HG03520 (cell line): ENCODE measurements at regions not wholly inside any gene's neighbourhood (a gene's known extent, or its start where the extent isn't known, plus 50 kb on each side); places are given as distances from the start of the nearest gene placed in this dataset.
"Not testable (repeated sequence)": the region's sequence is repeated elsewhere in the genome, so short reads cannot be mapped to it uniquely, and the experiment has no call there.

Experiments
- ATAC-seq: cut with Tn5 transposase; IDR thresholded peaks from one replicate; pipeline ENCODE4 v1.9.1; 2021; ENCODE audit warnings: mild to moderate bottlenecking, moderate library complexity; ENCODE audit not compliant: unreplicated experiment

- ATAC-seq, result not testable (repeated sequence)
Observed at GRCh38 chr2:8510055-8510454, 171.8 kb upstream of the ID2 start.

DNA sequence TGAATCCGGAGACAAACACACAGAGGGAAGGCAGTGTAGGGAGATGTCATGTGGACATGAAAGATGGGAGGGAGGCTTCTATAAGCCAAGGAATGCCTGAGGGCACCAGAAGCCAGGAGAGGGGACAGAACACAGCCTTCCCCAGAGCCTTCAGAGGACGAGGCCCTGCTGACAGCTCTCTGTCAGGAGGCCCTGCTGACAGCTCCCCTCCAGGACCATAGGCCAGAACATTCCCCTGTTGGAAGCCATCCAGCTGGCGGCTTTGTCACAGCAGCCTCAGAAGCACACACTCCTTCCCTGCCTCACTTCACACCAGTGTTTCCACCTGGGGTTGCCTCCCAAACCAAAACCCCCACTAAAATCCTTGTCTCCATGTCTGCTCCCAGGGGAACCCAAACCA lies 171.3 kb upstream of the ID2 start:
- no peak for ATAC-seq

DNA sequence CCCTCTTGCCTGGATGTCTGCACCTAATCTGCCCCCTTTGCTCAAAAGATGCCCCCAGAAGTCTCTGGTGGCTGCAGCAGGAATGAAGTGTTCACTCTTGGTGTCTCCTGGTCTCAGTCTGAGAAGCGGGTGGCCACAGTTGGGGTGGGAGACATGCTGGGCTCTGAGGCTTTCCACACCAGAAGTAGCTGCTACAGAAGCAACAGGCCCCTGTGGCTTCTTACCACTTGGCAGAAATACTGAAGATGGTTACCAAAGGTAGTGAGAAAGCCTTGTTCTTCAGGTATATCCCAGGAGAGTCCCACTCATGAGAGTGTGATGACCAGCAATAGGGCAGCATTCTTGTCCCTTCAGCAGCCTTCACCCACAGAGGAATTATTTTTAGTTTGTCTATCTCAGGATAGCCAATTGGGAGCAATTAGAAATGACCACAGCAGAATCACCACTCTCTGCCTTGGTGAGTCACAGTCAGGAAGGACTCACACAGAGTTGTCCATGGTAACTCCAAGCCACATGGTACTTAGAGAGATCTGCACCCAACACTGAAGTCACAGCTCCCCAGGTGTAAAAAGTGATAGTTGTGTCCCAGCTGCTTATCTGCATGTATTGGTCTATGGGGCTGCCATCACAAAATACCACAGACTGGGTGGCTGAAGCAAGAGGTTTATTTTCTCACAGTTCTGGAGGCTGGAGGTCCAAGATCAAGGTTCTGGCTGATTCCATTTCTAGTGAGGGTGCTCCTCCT lies 169.8 kb upstream of the ID2 start:
- no peak for ATAC-seq

- no peak for ATAC-seq
Observed at GRCh38 chr2:8513601-8514273, 168.1 kb upstream of the ID2 start.

- ATAC-seq, result no peak
Observed at GRCh38 chr2:8514274-8514662, 167.6 kb upstream of the ID2 start.

- ATAC-seq, result peak; percentile 68
Observed at GRCh38 chr2:8514796-8515758, 166.8 kb upstream of the ID2 start.

DNA sequence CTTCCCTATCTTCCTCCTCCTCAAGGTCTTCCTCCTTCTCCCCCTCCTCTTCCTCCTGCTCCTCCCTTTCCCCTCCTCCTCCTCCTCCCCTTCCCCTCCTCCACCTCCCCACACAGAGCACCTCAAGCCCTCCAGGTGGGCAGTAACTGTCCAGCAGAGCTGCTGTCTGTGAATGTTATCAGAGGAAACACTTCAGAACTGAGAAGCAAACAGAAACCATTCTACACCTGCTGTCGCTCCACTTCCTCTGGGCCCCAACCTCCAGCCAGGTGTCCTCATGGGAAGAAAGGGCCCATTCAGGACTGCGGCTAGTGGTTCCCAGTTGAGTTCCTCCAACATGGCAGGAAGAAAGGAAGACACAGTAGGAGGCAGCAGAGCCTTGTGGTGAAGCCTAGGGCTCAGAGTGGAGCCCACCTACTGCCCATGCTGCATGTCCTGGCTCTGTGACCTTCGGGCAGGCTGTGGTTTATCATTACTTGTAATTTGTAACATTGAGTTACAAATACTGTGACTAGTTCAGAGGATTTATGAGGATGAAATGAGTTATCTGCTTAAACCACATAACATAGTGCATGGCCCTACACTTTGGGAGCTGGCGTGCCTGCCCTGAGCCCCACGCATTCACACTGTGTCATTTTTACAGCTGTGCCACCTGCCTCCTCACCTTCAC lies 165.9 kb upstream of the ID2 start:
- ATAC-seq, result no peak

DNA sequence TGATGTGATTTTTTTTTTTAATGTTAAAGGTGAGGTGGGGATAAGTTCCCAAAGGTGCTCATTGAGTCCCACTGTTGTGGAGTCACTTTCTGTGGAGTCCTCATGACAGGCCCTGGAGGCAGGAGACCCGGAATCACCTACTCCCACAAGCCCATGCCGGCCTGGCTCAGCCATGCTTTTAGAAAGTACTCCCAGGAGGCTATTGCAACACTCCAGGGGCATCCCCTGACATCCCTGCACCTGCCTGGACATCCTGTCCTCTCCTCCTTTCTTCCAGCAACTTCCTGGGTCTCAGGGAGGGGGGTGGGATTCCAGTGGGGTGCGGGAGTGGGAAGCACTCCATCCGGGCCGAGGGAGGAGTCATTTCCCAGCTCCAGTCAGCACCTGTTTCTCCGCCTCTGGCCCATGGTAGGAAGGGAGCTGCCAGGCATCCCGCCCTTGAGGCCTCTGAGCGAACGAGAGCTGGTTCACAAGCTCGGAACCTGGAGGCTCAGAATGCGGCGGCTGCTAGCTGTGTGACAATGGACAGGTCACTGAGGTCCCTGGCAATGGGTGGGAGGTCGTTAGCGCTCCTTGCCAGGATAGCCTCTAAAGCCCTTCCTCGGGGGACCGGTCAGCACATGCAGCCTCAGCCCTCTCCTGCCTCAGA lies 163.9 kb upstream of the ID2 start:
- ATAC-seq, result no peak

GRCh38 chr2:8518979-8519668 lies 162.7 kb upstream of the ID2 start:
- ATAC-seq, result no peak

GRCh38 chr2:8520791-8521344 lies 161.0 kb upstream of the ID2 start:
- ATAC-seq, result no peak

DNA sequence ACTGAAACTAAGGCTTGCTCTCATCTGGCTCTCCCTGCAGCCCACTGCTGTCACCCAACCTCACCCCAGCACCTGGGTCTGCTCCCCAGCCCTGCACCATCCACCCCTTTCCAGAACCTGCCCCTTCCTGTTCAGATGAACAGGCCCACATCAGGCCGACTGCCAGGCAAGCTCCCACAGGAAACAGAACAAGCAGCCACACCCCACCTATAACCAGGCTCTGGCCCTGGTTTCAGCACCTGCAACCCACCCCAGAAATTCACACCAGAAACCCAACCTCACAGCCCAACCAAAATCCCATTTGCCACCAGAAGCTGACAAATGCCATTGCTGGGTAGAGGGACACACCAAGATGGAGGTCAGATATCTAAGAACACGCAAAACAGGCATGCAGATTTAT lies 159.2 kb upstream of the ID2 start:
- ATAC-seq, result no peak

- no peak for ATAC-seq
Observed at GRCh38 chr2:8524388-8524787, 157.5 kb upstream of the ID2 start.

DNA sequence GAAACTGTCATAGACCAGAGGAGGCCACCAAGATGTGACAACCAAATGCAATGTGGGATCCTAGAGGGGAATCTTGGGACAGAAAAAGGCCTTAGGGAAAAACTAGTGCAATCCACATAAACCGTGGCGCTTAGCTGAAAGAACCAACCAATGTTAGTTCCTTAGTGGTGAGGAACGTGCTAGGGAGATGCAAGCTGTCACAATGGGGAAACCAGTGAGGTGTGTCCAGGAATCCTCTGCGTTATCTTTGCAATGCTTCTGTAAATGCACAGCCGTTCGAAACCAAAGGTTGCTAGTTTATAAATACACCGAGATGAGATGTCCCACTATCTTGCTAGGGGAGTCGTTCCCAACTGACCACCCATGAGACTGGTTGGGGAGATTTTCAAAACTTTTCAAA lies 157.0 kb upstream of the ID2 start:
- ATAC-seq, result no peak

DNA sequence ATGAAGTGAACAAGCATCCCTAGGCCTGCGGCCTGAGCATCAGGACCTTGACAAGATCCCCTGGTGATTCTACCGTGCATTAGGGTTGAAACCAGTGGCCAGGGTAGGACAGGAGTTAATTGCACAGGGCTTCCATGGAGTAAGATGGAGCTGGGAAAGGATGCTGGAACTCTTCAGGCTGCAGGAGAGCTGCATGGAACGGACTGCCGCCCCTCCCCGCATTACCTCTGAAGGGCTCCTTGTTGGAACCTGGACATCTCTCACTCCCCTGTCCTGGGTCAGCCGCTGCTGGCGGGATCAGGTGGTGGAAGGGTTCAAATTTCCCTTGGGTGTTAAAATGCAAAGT lies 156.6 kb upstream of the ID2 start:
- no peak for ATAC-seq

GRCh38 chr2:8525582-8526402 lies 156.1 kb upstream of the ID2 start:
- peak; percentile 59 for ATAC-seq

GRCh38 chr2:8526403-8526696 lies 155.5 kb upstream of the ID2 start:
- ATAC-seq, result no peak

- no peak for ATAC-seq
Observed at GRCh38 chr2:8527031-8527430, 154.8 kb upstream of the ID2 start.

GRCh38 chr2:8527676-8528075 lies 154.2 kb upstream of the ID2 start:
- no peak for ATAC-seq

GRCh38 chr2:8528863-8529262 lies 153.0 kb upstream of the ID2 start:
- ATAC-seq, result no peak
